ENCODE measurements at regions not wholly inside any gene's neighbourhood (a gene's known extent, or its start where the extent isn't known, plus 50 kb on each side); places are given as distances from the start of the nearest gene placed in this dataset.

DNA sequence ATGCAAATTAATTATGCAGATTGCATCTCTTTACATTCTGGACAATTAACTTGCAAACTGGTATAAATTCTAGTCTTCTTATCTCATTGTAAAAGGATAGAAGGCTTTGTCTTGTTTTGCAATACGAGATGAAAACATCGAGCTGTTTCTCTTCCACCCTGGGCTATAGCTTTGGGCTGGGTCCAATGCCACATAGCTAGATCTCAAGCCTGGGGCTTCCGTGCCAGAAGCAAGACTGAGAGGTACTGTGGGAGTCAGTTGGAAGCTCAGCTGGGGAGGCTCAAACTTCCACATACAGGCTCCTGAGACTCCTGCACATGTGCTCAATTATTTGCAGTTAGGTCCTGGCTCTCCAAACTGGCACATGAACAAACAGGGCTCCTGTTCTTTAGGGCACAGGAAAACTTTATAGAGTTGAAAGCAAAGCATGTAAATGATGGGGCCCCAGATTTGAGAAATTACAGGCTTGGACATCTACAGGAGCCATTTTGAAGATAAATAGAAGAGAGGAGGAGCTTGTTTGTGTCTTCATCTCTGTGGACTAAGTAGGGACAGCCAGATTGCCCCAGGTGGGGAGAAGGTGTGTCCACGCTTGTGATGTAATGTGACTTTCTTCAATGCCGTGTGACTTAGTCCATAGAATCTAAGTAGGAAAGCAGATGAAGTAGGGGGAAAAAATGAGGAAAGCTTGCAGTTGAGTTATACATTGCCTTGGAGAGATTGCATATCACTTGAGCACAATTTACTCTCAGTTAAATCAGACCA lies 65.9 kb upstream of the SIPA1L2 start:
- DNase-seq = no peak
- intact Hi-C loops (cut with DNase I; ENCODE audit: low total_unique reads) = no loop called here
- no peaks in the 10 kb centered on the region for H3K4me1 ChIP-seq
- no peak for TF ChIP-seq CTCF (IDR thresholded peaks at IDR 0.05)
- no peak for TF ChIP-seq POLR2A (IDR thresholded peaks at IDR 0.05)
- no peak overlapping the region for H3K4me3 ChIP-seq
- no peaks in the 10 kb centered on the region for H3K9me3 ChIP-seq
- H3K27ac ChIP-seq = no peak overlapping the region
- no peaks in the 10 kb centered on the region for H3K27me3 ChIP-seq
- H3K36me3 ChIP-seq (ENCODE audit: low read depth, missing control alignments) = no peaks in the 10 kb centered on the region
- WGBS, 2 donors = 84% methylated on average over 5 of the region's 5 CpGs

DNA sequence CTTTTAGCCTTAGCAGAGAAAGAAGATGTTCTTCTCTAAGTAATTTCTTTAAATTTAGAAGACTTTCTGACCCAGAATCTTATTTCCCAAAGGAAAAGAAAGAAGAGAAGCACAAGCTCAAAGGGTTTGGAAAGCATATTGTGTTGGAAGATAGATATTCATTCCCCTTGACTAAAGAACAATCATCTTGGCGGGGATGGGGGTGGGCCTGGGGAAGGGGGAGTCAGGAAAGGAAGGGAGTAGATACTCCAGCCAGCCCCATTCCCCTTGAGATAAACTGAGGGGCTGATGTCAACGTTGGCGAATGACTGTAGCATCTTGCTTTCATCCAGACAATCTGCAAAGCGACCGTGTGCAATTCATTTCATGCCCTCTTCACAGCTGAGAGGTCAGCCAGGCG lies 66.5 kb upstream of the SIPA1L2 start:
- TF ChIP-seq POLR2A (IDR thresholded peaks at IDR 0.05) = no peak
- no peak for TF ChIP-seq CTCF (IDR thresholded peaks at IDR 0.05)
- intact Hi-C loops (cut with DNase I; ENCODE audit: low total_unique reads) = no loop called here
- Histone ChIP-seq H3K4me1 (no peaks in the 10 kb centered on the region), H3K9me3 (no peaks in the 10 kb centered on the region), H3K36me3 (ENCODE audit: low read depth, missing control alignments) (no peaks in the 10 kb centered on the region), H3K4me3 (no peak overlapping the region), H3K27ac (no peak overlapping the region), H3K27me3 (no peaks in the 10 kb centered on the region)
- WGBS, 2 donors = 78 to 89% methylated on average over 6 of the region's 6 CpGs
- DNase-seq = no peak

DNA sequence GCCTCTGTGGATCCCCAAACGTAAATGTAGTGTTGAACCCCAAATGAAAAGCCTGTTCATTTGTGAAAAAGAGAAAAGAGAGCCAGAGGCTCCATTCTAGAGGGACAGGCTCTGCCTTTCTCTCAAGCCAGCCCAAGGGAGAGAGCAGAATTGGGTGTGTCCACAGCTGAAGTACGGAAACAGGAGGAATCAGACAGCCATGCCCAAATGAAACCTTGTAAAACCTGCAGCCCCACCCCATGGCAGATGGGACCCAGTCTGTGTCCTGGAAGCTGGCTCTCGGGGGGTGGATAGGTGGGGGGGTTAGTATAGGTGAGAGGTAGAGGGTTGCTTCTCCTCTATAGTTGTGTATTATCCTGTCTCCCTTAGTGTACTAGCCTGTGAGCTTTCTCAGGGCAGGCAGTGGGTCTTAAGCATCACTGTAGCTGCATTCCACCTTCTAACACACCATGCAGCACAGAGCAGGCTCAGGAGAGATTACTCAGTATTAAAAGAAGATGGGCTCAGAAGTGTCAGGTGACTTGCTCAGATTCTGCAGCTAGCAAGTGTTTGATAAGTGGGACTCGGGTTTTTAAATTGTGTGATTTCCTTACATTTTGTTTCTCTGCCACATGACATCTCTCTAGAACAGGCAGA lies 67.4 kb upstream of the SIPA1L2 start:
- no peak for DNase-seq
- 82 to 94% methylated on average over 4 of the region's 4 CpGs for WGBS, 2 donors
- H3K27ac ChIP-seq = no peak overlapping the region
- H3K4me3 ChIP-seq = no peak overlapping the region
- H3K4me1 ChIP-seq = no peaks in the 10 kb centered on the region
- no peaks in the 10 kb centered on the region for H3K9me3 ChIP-seq
- no peaks in the 10 kb centered on the region for H3K27me3 ChIP-seq
- TF ChIP-seq CTCF (IDR thresholded peaks at IDR 0.05) (no peak), POLR2A (IDR thresholded peaks at IDR 0.05) (no peak)
- intact Hi-C loops (cut with DNase I; ENCODE audit: low total_unique reads) = no loop called here
- H3K36me3 ChIP-seq (ENCODE audit: low read depth, missing control alignments) = no peaks in the 10 kb centered on the region

GRCh38 chr1:232699814-232700213 lies 69.9 kb upstream of the SIPA1L2 start:
- WGBS, 2 donors = 86 to 93% methylated on average over 6 of the region's 6 CpGs
- Histone ChIP-seq H3K36me3 (ENCODE audit: low read depth, missing control alignments) (no peaks in the 10 kb centered on the region), H3K4me1 (no peaks in the 10 kb centered on the region), H3K9me3 (no peaks in the 10 kb centered on the region), H3K4me3 (no peak overlapping the region), H3K27me3 (no peaks in the 10 kb centered on the region), H3K27ac (no peak overlapping the region)
- TF ChIP-seq CTCF (IDR thresholded peaks at IDR 0.05) (no peak), POLR2A (IDR thresholded peaks at IDR 0.05) (no peak)
- no peak for DNase-seq
- intact Hi-C loops (cut with DNase I; ENCODE audit: low total_unique reads) = no loop called here

DNA sequence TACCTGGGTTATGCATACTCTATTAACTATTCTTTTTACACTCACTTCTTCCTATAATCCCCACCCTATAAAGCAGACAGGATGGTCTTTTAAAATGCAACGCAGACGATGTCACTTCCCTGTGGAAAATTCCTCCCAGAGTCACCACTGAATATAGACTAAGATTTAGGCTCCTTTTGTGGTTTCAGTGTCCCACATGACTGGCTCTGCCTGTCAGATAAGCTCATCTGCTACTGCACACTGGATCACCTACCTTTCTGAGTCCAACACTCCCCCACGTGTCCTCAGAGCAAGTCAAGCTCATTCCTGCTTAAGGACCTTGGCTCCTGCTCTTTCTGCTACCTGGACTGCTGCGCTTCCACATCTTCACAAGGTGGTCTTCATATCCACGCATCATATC lies 73.0 kb upstream of the SIPA1L2 start:
- 87 to 91% methylated on average over 5 of the region's 5 CpGs for WGBS, 2 donors
- no peak for DNase-seq
- intact Hi-C loops (cut with DNase I; ENCODE audit: low total_unique reads) = no loop called here
- Histone ChIP-seq H3K4me3 (no peak overlapping the region), H3K27ac (no peak overlapping the region), H3K27me3 (no peaks in the 10 kb centered on the region), H3K9me3 (no peaks in the 10 kb centered on the region), H3K4me1 (no peaks in the 10 kb centered on the region), H3K36me3 (ENCODE audit: low read depth, missing control alignments) (no peaks in the 10 kb centered on the region)
- no peak for TF ChIP-seq POLR2A (IDR thresholded peaks at IDR 0.05)
- TF ChIP-seq CTCF (IDR thresholded peaks at IDR 0.05) = no peak

Data from testis (tissue), 2 donors.